ENCODE measurements at regions not wholly inside any gene's neighbourhood (a gene's known extent, or its start where the extent isn't known, plus 50 kb on each side); places are given as distances from the start of the nearest gene placed in this dataset.

- Histone ChIP-seq H3K4me3 (ENCODE audit: control insufficient read depth in 2 of 3, extremely low read depth in 1 of 3, insufficient read depth in 2 of 3, low read depth in 1 of 3, low read length in 3 of 3) (no peak overlapping the region), H3K27me3 (ENCODE audit: control insufficient read depth, extremely low read depth, insufficient read depth, low read length) (no peaks in the 10 kb centered on the region), H4K20me1 (ENCODE audit: control insufficient read depth, extremely low read depth, insufficient read depth, low read length) (no peaks in the 10 kb centered on the region), H3K9me3 (ENCODE audit: control insufficient read depth, low read depth, low read length) (no peaks in the 10 kb centered on the region), H3K9ac (ENCODE audit: control insufficient read depth, extremely low read depth, insufficient read depth, low read length) (no peak overlapping the region), H3K36me3 (ENCODE audit: control insufficient read depth in 2 of 2, extremely low read depth in 1 of 2, insufficient read depth in 2 of 2, low read length in 2 of 2) (no peaks in the 10 kb centered on the region), H2AFZ (ENCODE audit: control insufficient read depth, low read length) (no peak overlapping the region), H3K27ac (ENCODE audit: control insufficient read depth, insufficient read depth, low read length) (no peak overlapping the region), H3K79me2 (ENCODE audit: control insufficient read depth, insufficient read depth, low read length) (no peaks in the 10 kb centered on the region), H3K4me1 (ENCODE audit: control insufficient read depth, extremely low read depth, insufficient read depth, low read length) (no peaks in the 10 kb centered on the region), H3K4me2 (ENCODE audit: control insufficient read depth, extremely low read depth, insufficient read depth, low read depth, low read length) (no peak overlapping the region), H3K9me1 (ENCODE audit: control insufficient read depth, extremely low read depth, insufficient read depth, low read length) (no peaks in the 10 kb centered on the region)
- TF ChIP-seq EZH2 (IDR thresholded peaks at IDR 0.05; ENCODE audit: low read length) (no peak), CTCF (optimal IDR thresholded peaks at IDR 0.05 in 1 of 3, IDR thresholded peaks at IDR 0.05 in 1 of 3, conservative IDR thresholded peaks at IDR 0.05 in 1 of 3; ENCODE audit: extremely low read depth in 1 of 3, insufficient read depth in 2 of 3, low read length in 3 of 3) (no peak)
- dilution Hi-C loops (cut with MboI; ENCODE audit: extremely low pct_ligation_motif_present, low sequenced_read_pairs): no loop called here
- DNase-seq (ENCODE audit: low read depth, low spot score) (no peak), FAIRE-seq (no peak)
These were observed 1294.8 kb upstream of the ACO1 start for GRCh38 chr9:31089549-31090221.

DNA sequence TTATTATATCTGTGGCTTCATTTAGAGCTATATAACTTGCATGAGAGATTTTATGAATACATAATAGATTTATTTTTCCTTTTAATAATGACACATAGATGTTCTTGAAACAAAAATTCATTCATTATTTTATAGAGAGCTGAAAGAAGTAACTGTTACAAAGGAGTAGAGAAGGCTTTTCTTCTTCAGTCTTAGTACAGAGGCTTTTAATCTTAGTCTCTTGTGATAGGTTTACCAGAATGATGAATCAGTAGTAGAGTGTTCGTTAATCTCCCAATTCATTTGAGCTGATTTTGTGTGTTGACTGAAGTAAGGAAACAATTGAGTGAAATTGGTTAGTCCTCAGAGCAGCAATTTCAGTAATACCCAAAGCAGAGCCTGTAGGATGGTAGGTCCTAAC is 1284.1 kb upstream of the ACO1 start:
- H3K79me2 ChIP-seq (ENCODE audit: control insufficient read depth, insufficient read depth, low read length): no peaks in the 10 kb centered on the region
- TF ChIP-seq CTCF (optimal IDR thresholded peaks at IDR 0.05 in 1 of 3, IDR thresholded peaks at IDR 0.05 in 1 of 3, conservative IDR thresholded peaks at IDR 0.05 in 1 of 3; ENCODE audit: extremely low read depth in 1 of 3, insufficient read depth in 2 of 3, low read length in 3 of 3) (no peak), EZH2 (IDR thresholded peaks at IDR 0.05; ENCODE audit: low read length) (no peak)
- H3K27ac ChIP-seq (ENCODE audit: control insufficient read depth, insufficient read depth, low read length): no peak overlapping the region
- H3K4me2 ChIP-seq (ENCODE audit: control insufficient read depth, extremely low read depth, insufficient read depth, low read depth, low read length): no peak overlapping the region
- no peak overlapping the region for H2AFZ ChIP-seq (ENCODE audit: control insufficient read depth, low read length)
- no peaks in the 10 kb centered on the region for H3K36me3 ChIP-seq (ENCODE audit: control insufficient read depth in 2 of 2, extremely low read depth in 1 of 2, insufficient read depth in 2 of 2, low read length in 2 of 2)
- H3K9me1 ChIP-seq (ENCODE audit: control insufficient read depth, extremely low read depth, insufficient read depth, low read length): no peaks in the 10 kb centered on the region
- DNase-seq (ENCODE audit: low read depth, low spot score) (no peak), FAIRE-seq (no peak)
- H3K4me3 ChIP-seq (ENCODE audit: control insufficient read depth in 2 of 3, extremely low read depth in 1 of 3, insufficient read depth in 2 of 3, low read depth in 1 of 3, low read length in 3 of 3): no peak overlapping the region
- no peak overlapping the region for H3K9ac ChIP-seq (ENCODE audit: control insufficient read depth, extremely low read depth, insufficient read depth, low read length)
- H4K20me1 ChIP-seq (ENCODE audit: control insufficient read depth, extremely low read depth, insufficient read depth, low read length): no peaks in the 10 kb centered on the region
- no peaks in the 10 kb centered on the region for H3K4me1 ChIP-seq (ENCODE audit: control insufficient read depth, extremely low read depth, insufficient read depth, low read length)
- H3K9me3 ChIP-seq (ENCODE audit: control insufficient read depth, low read depth, low read length): no peaks in the 10 kb centered on the region
- H3K27me3 ChIP-seq (ENCODE audit: control insufficient read depth, extremely low read depth, insufficient read depth, low read length): no peaks in the 10 kb centered on the region
- dilution Hi-C loops (cut with MboI; ENCODE audit: extremely low pct_ligation_motif_present, low sequenced_read_pairs): no loop called here

Data from keratinocyte (primary cell).